ENCODE measurements at regions not wholly inside any gene's neighbourhood (a gene's known extent, or its start where the extent isn't known, plus 50 kb on each side); places are given as distances from the start of the nearest gene placed in this dataset.
"Not testable (repeated sequence)": the region's sequence is repeated elsewhere in the genome, so short reads cannot be mapped to it uniquely, and the experiment has no call there.

- no peak for DNase-seq
- Mint-ChIP-seq H3K36me3 (ENCODE audit: insufficient read depth) (no peaks in the 10 kb centered on the region), H3K9me3 (peaks cover 2 to 6% of the 10 kb centered on the region in 2 donors), H3K4me3 (no peak overlapping the region), H3K27me3 (peaks cover 36 to 46% of the 10 kb centered on the region in 2 donors), H3K27ac (no peak overlapping the region), H3K4me1 (ENCODE audit: low read depth in 2 of 2) (no peaks in the 10 kb centered on the region)
- ATAC-seq (replicated peaks), result no peak
Measured at GRCh38 chr5:135262364-135262763, 136.7 kb downstream of the MACROH2A1 start.

DNA sequence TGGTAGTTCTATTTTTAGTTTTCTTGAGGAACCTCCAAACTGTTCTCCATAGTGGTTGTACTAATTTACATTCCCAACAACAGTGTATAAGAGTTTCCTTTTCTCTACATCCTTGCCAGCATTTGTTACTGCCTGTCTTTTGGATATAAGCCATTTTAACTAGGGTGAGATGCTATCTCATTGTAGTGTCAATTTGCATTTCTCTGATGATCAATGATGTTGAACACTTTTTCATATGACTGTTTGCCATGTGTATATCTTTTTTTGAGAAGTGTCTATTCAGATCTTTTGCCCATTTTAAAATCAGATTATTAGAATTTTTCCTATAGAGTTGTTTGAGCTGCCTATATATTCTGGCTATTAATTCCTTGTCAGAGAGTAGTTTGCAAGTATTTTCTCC is 138.9 kb downstream of the MACROH2A1 start:
- H3K9me3 Mint-ChIP-seq; H3K4me3 Mint-ChIP-seq; H3K36me3 Mint-ChIP-seq (ENCODE audit: insufficient read depth); H3K4me1 Mint-ChIP-seq (ENCODE audit: low read depth in 2 of 2); ATAC-seq (replicated peaks); H3K27ac Mint-ChIP-seq; DNase-seq: not testable (repeated sequence)
- peaks cover 35 to 42% of the 10 kb centered on the region in 2 donors for H3K27me3 Mint-ChIP-seq

DNA sequence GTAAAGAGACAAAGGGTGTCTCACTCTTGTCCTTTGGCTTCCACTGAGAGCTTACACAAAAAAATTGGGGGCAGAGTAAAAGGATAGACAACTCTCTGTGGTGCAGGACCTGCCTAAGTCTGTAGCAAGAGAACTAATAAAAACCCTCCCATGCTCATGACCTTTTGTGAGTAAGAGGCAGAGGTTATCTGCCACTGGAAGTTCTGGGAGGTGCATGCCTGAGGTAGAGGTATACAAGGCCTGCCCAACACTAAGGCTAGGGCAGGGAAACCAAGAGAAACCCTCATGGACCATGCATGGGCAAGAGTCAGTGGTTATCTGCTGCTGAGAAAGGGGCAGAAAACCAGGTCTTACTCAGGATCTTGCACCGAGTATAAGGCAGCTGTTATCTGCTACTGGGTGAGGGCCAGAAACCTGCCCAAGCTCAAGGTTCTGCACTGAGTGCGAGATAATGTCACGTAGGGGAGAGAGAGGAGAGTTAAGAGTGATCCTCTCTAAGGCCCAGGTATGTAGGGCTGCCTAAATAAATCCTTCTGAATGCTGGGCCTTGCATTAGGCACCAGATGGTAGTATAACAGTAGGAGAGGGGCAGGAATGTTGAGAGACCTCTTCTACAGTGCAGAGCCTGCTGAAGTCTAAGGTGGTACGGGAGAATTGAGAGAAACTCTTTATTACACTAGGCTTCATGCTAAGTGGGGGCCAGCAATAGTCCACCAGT is 143.4 kb downstream of the MACROH2A1 start:
- Mint-ChIP-seq H3K36me3 (ENCODE audit: insufficient read depth) (no peaks in the 10 kb centered on the region), H3K4me3 (no peak overlapping the region), H3K4me1 (ENCODE audit: low read depth in 2 of 2) (no peaks in the 10 kb centered on the region), H3K9me3 (peaks cover 2 to 14% of the 10 kb centered on the region in 2 donors), H3K27me3 (peaks cover 48 to 49% of the 10 kb centered on the region in 2 donors), H3K27ac (no peak overlapping the region)
- ATAC-seq (replicated peaks) (no peak), DNase-seq (no peak)

DNA sequence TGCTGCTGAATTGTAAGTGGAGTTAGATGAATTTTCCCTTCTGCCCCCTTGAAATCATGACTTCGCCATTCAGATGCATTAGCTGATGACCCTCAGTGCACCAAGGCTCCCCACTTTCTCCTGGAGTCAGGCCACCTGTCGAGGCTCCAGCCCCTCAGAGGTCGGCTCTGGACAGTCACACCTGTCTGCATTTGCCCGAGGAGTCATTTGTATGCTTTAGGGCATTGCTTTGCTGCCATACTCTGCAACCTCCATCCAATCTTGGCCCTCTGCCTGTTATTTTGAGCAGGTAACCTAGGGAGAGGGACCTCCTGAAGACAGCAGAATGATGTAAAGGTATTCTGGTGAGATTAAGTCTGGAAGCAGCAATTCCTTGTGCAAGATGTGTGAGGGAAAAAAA is 144.8 kb downstream of the MACROH2A1 start:
- peaks cover 44 to 46% of the 10 kb centered on the region in 2 donors for H3K27me3 Mint-ChIP-seq
- H3K36me3 Mint-ChIP-seq (ENCODE audit: insufficient read depth), result no peaks in the 10 kb centered on the region
- no peak overlapping the region for H3K4me3 Mint-ChIP-seq
- peaks cover 0 to 8% of the 10 kb centered on the region in 2 donors for H3K9me3 Mint-ChIP-seq
- ATAC-seq (replicated peaks) (no peak), DNase-seq (no peak)
- no peaks in the 10 kb centered on the region for H3K4me1 Mint-ChIP-seq (ENCODE audit: low read depth in 2 of 2)
- no peak overlapping the region for H3K27ac Mint-ChIP-seq

DNA sequence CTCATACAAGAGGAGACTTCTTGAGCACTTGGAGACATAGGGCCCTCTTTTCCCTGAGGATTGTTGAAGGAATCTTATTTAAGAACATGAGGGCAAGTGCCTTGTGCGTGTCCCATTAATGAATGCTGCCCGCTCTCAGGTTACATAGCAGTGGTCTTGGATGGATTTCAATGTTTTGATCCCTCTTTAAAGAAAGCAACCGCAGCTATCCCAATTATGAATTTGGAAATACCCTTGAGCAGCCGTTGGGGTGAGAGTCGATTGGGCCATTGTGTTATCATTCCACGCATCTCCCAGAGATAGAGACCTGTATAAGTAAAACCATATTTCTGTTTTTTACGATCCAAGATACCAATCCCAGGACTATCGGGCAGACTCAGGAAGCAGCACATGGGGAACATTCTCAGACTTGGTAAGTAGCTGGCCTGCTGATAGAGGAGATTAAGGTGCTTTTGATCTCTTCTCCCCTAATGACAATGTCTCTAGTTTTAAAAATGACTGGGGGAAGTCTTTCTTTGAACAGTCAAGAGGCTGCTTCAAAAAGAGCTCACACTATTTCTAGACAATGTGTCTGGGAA is 145.3 kb downstream of the MACROH2A1 start:
- H3K27ac Mint-ChIP-seq, result no peak overlapping the region
- H3K27me3 Mint-ChIP-seq, result peaks cover 44 to 46% of the 10 kb centered on the region in 2 donors
- no peaks in the 10 kb centered on the region for H3K4me1 Mint-ChIP-seq (ENCODE audit: low read depth in 2 of 2)
- H3K4me3 Mint-ChIP-seq, result no peak overlapping the region
- peaks cover 0 to 8% of the 10 kb centered on the region in 2 donors for H3K9me3 Mint-ChIP-seq
- no peak for DNase-seq
- no peaks in the 10 kb centered on the region for H3K36me3 Mint-ChIP-seq (ENCODE audit: insufficient read depth)
- ATAC-seq (replicated peaks), result no peak

DNA sequence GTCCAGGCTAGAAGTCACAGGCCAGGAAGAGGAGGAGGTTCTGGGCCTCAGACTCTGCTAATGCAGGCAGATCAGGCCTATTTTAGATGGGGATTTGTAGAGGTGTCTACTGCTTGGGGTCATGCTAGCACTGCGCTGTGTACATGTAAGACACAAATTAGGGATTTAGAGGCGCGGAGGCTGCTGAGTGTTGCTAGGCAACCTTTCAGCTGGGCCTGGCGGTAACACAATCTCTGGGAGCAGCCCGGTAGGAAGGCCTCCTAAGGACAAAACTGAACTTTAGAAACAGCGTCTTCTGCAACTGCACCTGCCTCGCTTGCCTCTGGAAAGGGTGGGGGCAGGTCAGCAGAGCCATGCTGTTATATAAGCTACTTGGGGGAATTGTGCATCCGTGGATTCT is 147.9 kb downstream of the MACROH2A1 start:
- Mint-ChIP-seq H3K4me3 (no peak overlapping the region), H3K9me3 (peaks cover 0 to 8% of the 10 kb centered on the region in 2 donors), H3K27ac (no peak overlapping the region), H3K4me1 (ENCODE audit: low read depth in 2 of 2) (no peaks in the 10 kb centered on the region), H3K27me3 (peaks cover 37 to 59% of the 10 kb centered on the region in 2 donors), H3K36me3 (ENCODE audit: insufficient read depth) (no peaks in the 10 kb centered on the region)
- ATAC-seq (replicated peaks) (no peak), DNase-seq (no peak)

GRCh38 chr5:135250671-135251070 is 148.4 kb downstream of the MACROH2A1 start:
- Mint-ChIP-seq H3K4me1 (ENCODE audit: low read depth in 2 of 2) (no peaks in the 10 kb centered on the region), H3K27me3 (peaks cover 37 to 59% of the 10 kb centered on the region in 2 donors), H3K36me3 (ENCODE audit: insufficient read depth) (no peaks in the 10 kb centered on the region), H3K4me3 (no peak overlapping the region), H3K9me3 (peaks cover 0 to 8% of the 10 kb centered on the region in 2 donors), H3K27ac (no peak overlapping the region)
- DNase-seq, result no peak
- ATAC-seq (replicated peaks), result no peak

GRCh38 chr5:135249658-135250057 is 149.4 kb downstream of the MACROH2A1 start:
- no peak for DNase-seq
- H3K9me3 Mint-ChIP-seq, result peaks cover 0 to 8% of the 10 kb centered on the region in 2 donors
- H3K27me3 Mint-ChIP-seq, result peaks cover 36 to 52% of the 10 kb centered on the region in 2 donors
- H3K4me1 Mint-ChIP-seq (ENCODE audit: low read depth in 2 of 2), result no peaks in the 10 kb centered on the region
- ATAC-seq (replicated peaks), result no peak
- H3K36me3 Mint-ChIP-seq (ENCODE audit: insufficient read depth), result no peaks in the 10 kb centered on the region
- H3K27ac Mint-ChIP-seq, result no peak overlapping the region
- no peak overlapping the region for H3K4me3 Mint-ChIP-seq

- Mint-ChIP-seq H3K27me3 (peaks cover 29 to 44% of the 10 kb centered on the region in 2 donors), H3K36me3 (ENCODE audit: insufficient read depth) (no peaks in the 10 kb centered on the region), H3K9me3 (peaks cover 0 to 8% of the 10 kb centered on the region in 2 donors), H3K4me1 (ENCODE audit: low read depth in 2 of 2) (no peaks in the 10 kb centered on the region), H3K27ac (no peak overlapping the region), H3K4me3 (no peak overlapping the region)
- ATAC-seq (replicated peaks), result no peak
- no peak for DNase-seq
Measured at GRCh38 chr5:135248801-135249231, 150.2 kb downstream of the MACROH2A1 start.

- H3K4me1 Mint-ChIP-seq (ENCODE audit: low read depth in 2 of 2), result no peaks in the 10 kb centered on the region
- H3K9me3 Mint-ChIP-seq, result peaks cover 0 to 8% of the 10 kb centered on the region in 2 donors
- no peaks in the 10 kb centered on the region for H3K36me3 Mint-ChIP-seq (ENCODE audit: insufficient read depth)
- ATAC-seq (replicated peaks) (no peak), DNase-seq (no peak)
- peaks cover 19 to 38% of the 10 kb centered on the region in 2 donors for H3K27me3 Mint-ChIP-seq
- no peak overlapping the region for H3K27ac Mint-ChIP-seq
- no peak overlapping the region for H3K4me3 Mint-ChIP-seq
Measured at GRCh38 chr5:135246923-135247795, 151.9 kb downstream of the MACROH2A1 start.

DNA sequence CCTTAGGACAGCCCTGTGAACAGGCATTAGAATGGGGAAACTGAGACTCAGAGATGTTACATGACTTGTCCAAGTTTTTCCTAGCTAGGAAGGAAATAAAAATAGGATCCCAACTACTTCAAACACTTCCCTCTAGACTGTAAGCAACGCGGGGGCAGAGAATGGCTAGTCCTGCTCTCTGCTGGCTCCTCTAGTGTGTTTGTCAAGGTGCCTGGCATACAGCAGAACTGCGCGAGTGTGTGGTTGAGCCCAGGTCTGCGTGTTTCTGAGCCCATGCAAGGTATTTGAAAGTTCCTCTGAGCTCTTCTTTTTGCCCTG is 152.5 kb downstream of the MACROH2A1 start:
- H3K27ac Mint-ChIP-seq, result no peak overlapping the region
- peaks cover 0 to 8% of the 10 kb centered on the region in 2 donors for H3K9me3 Mint-ChIP-seq
- DNase-seq (no peak), ATAC-seq (replicated peaks) (no peak)
- H3K36me3 Mint-ChIP-seq (ENCODE audit: insufficient read depth), result no peaks in the 10 kb centered on the region
- no peak overlapping the region for H3K4me3 Mint-ChIP-seq
- peaks cover 19 to 33% of the 10 kb centered on the region in 2 donors for H3K27me3 Mint-ChIP-seq
- H3K4me1 Mint-ChIP-seq (ENCODE audit: low read depth in 2 of 2), result no peaks in the 10 kb centered on the region

DNA sequence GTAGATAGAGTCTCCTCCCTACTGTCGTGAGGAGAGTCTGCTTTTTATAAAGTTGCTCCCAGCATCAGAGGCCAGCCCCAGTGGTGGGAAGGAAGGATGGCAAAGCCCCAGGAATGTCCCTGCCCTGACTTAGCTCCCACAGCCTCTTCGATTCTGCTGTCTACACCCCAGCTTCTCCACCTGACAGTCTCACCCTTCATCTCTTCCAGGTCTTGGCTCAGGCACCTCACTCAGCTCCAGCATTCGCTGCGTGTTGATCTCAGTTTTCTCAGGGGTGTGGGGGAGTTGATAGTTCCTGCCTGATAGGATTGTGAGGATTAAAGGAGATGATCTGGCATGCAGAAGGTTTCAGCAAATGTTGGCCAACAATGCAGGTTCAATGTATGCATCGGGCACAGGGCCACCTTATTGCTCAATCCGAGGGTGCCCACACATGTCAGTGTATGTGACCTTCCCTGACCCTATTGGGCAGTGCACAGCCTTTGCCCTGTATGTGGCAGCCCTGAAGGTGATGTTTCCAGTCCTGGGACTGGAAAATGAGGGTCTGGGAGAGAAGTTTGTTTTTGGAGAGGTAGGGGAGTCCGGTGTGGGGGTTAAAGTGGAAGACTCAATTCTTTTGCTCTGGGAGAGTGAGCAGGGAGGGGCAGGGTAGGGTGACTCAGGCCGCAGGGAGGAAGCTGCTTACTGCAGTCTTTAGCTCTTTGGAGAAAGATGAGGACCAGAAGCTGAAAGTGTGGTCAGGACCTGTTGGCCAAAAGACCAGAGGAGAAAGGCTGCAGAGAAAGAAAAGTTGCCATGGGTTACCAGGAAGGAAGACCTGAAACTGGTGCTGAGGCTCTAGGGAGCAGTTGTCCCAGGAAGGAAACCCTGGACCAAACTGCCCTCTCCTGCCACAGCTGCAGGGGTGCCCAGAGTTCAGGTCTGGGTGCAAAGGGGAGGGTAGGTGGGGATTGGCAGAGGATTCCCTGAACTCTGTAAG is 153.2 kb downstream of the MACROH2A1 start:
- Mint-ChIP-seq H3K4me3 (no peak overlapping the region), H3K27me3 (peaks cover 21 to 33% of the 10 kb centered on the region in 2 donors), H3K9me3 (peaks cover 0 to under 1% of the 10 kb centered on the region in 2 donors), H3K36me3 (ENCODE audit: insufficient read depth) (no peaks in the 10 kb centered on the region), H3K27ac (no peak overlapping the region), H3K4me1 (ENCODE audit: low read depth in 2 of 2) (no peaks in the 10 kb centered on the region)
- ATAC-seq (replicated peaks), result no peak
- no peak for DNase-seq

- H3K27ac Mint-ChIP-seq, result no peak overlapping the region
- no peak overlapping the region for H3K4me3 Mint-ChIP-seq
- DNase-seq, result no peak
- no peaks in the 10 kb centered on the region for H3K36me3 Mint-ChIP-seq (ENCODE audit: insufficient read depth)
- H3K27me3 Mint-ChIP-seq, result peaks cover 23 to 41% of the 10 kb centered on the region in 2 donors
- H3K4me1 Mint-ChIP-seq (ENCODE audit: low read depth in 2 of 2), result no peaks in the 10 kb centered on the region
- no peak for ATAC-seq (replicated peaks)
- H3K9me3 Mint-ChIP-seq, result no peaks in the 10 kb centered on the region
Measured at GRCh38 chr5:135244620-135245021, 154.4 kb downstream of the MACROH2A1 start.

All from effector memory CD8-positive, alpha-beta T cell (primary cell).